Neural cell (in vitro differentiated cells): ENCODE measurements at regions not wholly inside any gene's neighbourhood (a gene's known extent, or its start where the extent isn't known, plus 50 kb on each side); places are given as distances from the start of the nearest gene placed in this dataset.

ENCODE experiments used
- CTCF ChIP-seq: fragments of 450-650 bp; IDR thresholded peaks from 2 replicates; pipeline ENCODE4 v1.5.1; 2014; ENCODE audit warnings: antibody characterized with exemption, mild to moderate bottlenecking, moderate library complexity; ENCODE audit not compliant: poor library complexity, severe bottlenecking
- EP300 ChIP-seq: fragments of 450-650 bp; conservative IDR thresholded peaks from 2 replicates; pipeline ENCODE4 v1.6.1; 2014; ENCODE audit warnings: antibody characterized with exemption, mild to moderate bottlenecking, moderate library complexity; ENCODE audit not compliant: poor library complexity, severe bottlenecking
- EZH2 ChIP-seq: fragments of 200-600, 300-800 bp; shearing (Covaris generic), sonication (generic); IDR thresholded peaks from 2 replicates; pipeline ENCODE4 v1.6.1; 2014; ENCODE audit warnings: antibody characterized with exemption, low read length, borderline replicate concordance, mild to moderate bottlenecking; ENCODE audit not compliant: insufficient read depth, poor library complexity, severe bottlenecking
- MXI1 ChIP-seq: fragments of 450-650 bp; conservative IDR thresholded peaks from 2 replicates; pipeline ENCODE4 v1.6.1; 2014; ENCODE audit warnings: antibody characterized with exemption, mild to moderate bottlenecking; ENCODE audit not compliant: poor library complexity, severe bottlenecking
- POLR2AphosphoS5 ChIP-seq: IDR thresholded peaks from 2 replicates; pipeline ENCODE4 v1.6.1; 2012
- RAD21 ChIP-seq: fragments of 450-650 bp; conservative IDR thresholded peaks from 2 replicates; pipeline ENCODE4 v1.6.1; 2014; ENCODE audit warnings: antibody characterized with exemption, mild to moderate bottlenecking, moderate library complexity
- REST ChIP-seq: IDR thresholded peaks from 2 replicates; pipeline ENCODE4 v1.6.1; 2012; ENCODE audit warnings: borderline replicate concordance
- SMC3 ChIP-seq: fragments of 450-650 bp; conservative IDR thresholded peaks from 2 replicates; pipeline ENCODE4 v1.6.1; 2014; ENCODE audit warnings: antibody characterized with exemption, mild to moderate bottlenecking, moderate library complexity; ENCODE audit not compliant: poor library complexity
- TAF1 ChIP-seq: IDR thresholded peaks from 2 replicates; pipeline ENCODE4 v1.6.1; 2012; ENCODE audit warnings: low read depth

- TF ChIP-seq MXI1 = no peak
- no peak for TF ChIP-seq EZH2
- TF ChIP-seq CTCF = no peak
- no peak for TF ChIP-seq POLR2AphosphoS5
- TF ChIP-seq RAD21 = no peak
- no peak for TF ChIP-seq SMC3
- no peak for TF ChIP-seq TAF1
- TF ChIP-seq REST = no peak
- no peak for TF ChIP-seq EP300
These were observed 606.4 kb upstream of the RORB start for GRCh38 chr9:73890685-73891277.
